ENCODE measurements at regions not wholly inside any gene's neighbourhood (a gene's known extent, or its start where the extent isn't known, plus 50 kb on each side); places are given as distances from the start of the nearest gene placed in this dataset.

DNA sequence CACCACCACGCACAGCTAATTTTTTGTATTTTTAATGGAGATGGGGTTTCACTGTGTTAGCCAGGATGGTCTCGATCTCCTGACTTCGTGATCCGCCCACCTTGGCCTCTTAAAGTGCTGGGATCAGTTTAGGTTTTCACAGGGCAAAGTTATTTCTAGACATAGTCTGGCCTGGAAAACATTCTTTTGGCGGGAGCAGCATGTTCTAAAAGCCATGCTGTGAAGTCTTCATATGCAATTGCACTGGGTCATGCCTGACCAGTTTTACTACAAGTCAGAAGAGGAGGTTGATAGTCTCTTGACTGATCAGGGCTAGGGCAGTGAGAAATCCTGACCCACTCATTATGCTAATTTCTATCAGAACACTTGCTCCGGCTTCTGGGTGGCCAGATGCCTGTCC lies 131.6 kb upstream of the POU3F1 start:
- Histone ChIP-seq H3K9me3 (no peaks in the 10 kb centered on the region), H3K4me1 (ENCODE audit: control insufficient read depth in 1 of 2, low read depth in 2 of 2) (no peaks in the 10 kb centered on the region), H3K36me3 (no peaks in the 10 kb centered on the region), H3K4me3 (no peak overlapping the region), H3K27ac (no peak overlapping the region), H3K27me3 (replicated peaks; ENCODE audit: insufficient read depth) (no peaks in the 10 kb centered on the region)
- DNase-seq (ENCODE audit: low spot score) (no peak), ATAC-seq (ENCODE audit: insufficient number of reproducible peaks, low FRiP score, low read depth) (no peak)
- TF ChIP-seq, protein P1, sequence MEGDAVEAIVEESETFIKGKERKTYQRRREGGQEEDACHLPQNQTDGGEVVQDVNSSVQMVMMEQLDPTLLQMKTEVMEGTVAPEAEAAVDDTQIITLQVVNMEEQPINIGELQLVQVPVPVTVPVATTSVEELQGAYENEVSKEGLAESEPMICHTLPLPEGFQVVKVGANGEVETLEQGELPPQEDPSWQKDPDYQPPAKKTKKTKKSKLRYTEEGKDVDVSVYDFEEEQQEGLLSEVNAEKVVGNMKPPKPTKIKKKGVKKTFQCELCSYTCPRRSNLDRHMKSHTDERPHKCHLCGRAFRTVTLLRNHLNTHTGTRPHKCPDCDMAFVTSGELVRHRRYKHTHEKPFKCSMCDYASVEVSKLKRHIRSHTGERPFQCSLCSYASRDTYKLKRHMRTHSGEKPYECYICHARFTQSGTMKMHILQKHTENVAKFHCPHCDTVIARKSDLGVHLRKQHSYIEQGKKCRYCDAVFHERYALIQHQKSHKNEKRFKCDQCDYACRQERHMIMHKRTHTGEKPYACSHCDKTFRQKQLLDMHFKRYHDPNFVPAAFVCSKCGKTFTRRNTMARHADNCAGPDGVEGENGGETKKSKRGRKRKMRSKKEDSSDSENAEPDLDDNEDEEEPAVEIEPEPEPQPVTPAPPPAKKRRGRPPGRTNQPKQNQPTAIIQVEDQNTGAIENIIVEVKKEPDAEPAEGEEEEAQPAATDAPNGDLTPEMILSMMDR (IDR thresholded peaks at IDR 0.05), result no peak

DNA sequence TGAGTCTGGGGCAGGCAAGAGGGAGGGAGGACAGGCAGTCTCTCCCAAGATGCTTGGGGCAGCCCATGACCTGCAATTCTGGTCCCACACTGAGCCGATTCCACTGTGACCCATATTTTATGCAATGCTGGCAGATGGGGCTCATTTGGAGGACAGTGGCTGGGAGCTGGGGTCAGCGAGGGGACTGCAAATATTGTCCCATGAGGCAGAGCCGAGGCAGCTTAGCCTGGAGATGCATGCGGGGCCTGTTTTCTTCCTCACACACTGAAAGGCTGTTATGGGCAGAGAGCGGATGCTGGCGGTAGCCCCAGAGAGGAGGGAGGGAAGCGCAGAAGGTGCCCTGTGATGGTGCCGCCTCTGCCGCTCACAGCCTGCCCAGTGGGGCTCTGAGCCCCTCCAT lies 128.5 kb upstream of the POU3F1 start:
- TF ChIP-seq, protein P1 (IDR thresholded peaks at IDR 0.05), result no peak
- DNase-seq (ENCODE audit: low spot score) (no peak), ATAC-seq (ENCODE audit: insufficient number of reproducible peaks, low FRiP score, low read depth) (no peak)
- H3K27me3 ChIP-seq (replicated peaks; ENCODE audit: insufficient read depth), result no peaks in the 10 kb centered on the region
- H3K27ac ChIP-seq, result no peak overlapping the region
- no peak overlapping the region for H3K4me3 ChIP-seq
- no peaks in the 10 kb centered on the region for H3K4me1 ChIP-seq (ENCODE audit: control insufficient read depth in 1 of 2, low read depth in 2 of 2)
- H3K9me3 ChIP-seq, result no peaks in the 10 kb centered on the region
- H3K36me3 ChIP-seq, result no peaks in the 10 kb centered on the region

DNA sequence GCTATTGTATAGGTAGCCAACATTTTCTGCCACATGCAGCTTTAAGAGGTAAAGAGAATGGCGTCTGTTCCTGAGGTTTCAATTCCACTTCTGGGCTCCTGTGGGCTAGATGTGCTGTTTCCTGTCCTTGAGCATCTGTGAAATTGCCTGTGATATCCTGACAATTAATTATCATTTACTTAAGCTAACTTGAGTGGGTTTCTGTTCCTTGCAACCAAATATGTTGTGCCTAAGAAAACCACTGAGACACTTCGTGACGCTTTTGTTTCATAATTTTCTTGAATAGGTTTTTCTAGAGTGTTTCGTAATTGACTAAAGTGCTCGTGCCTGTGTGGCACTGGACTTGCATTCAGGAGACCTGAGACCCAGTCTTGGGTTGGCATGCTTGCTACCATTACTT lies 127.3 kb upstream of the POU3F1 start:
- no peaks in the 10 kb centered on the region for H3K4me1 ChIP-seq (ENCODE audit: control insufficient read depth in 1 of 2, low read depth in 2 of 2)
- no peak overlapping the region for H3K4me3 ChIP-seq
- DNase-seq (ENCODE audit: low spot score), result no peak
- H3K36me3 ChIP-seq, result no peaks in the 10 kb centered on the region
- no peaks in the 10 kb centered on the region for H3K27me3 ChIP-seq (replicated peaks; ENCODE audit: insufficient read depth)
- no peaks in the 10 kb centered on the region for H3K9me3 ChIP-seq
- no peak for ATAC-seq (ENCODE audit: insufficient number of reproducible peaks, low FRiP score, low read depth)
- TF ChIP-seq, protein P1 (IDR thresholded peaks at IDR 0.05), result no peak
- H3K27ac ChIP-seq, result no peak overlapping the region

DNA sequence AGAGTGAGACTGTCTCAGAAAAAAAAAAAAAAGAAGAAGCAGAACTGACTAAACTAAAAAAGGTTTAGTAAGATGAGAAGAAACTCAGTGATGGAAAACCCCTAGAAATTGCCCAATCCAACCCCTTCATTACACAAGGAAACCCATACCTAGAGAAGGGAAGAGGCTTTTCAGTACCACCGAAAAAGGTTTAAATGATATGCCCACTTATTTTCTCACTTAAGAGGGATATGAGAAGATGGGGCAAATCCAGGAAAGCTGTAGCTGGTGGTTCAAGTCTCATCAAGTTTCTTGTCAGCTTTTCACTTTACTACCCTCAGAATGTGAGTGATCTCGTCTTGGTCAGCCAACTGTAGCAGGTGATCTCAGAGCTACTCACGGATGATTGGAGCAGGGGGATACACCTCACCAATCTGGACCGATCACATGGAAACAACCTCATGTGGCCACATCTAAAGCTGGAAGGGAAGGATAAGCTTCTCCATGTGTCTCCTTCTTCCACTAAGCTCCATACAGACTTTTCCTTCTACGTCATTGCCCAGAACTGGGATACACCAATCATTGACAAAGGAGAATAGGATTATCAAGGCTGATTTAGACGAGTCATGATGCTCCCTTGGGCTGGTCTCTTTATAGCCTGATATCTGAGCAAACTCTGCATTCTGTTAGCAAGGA lies 126.7 kb upstream of the POU3F1 start:
- Histone ChIP-seq H3K27ac (no peak overlapping the region), H3K9me3 (no peaks in the 10 kb centered on the region), H3K27me3 (replicated peaks; ENCODE audit: insufficient read depth) (no peaks in the 10 kb centered on the region), H3K4me1 (ENCODE audit: control insufficient read depth in 1 of 2, low read depth in 2 of 2) (no peaks in the 10 kb centered on the region), H3K36me3 (no peaks in the 10 kb centered on the region), H3K4me3 (no peak overlapping the region)
- TF ChIP-seq, protein P1 (IDR thresholded peaks at IDR 0.05), result no peak
- DNase-seq (ENCODE audit: low spot score), result no peak
- ATAC-seq (ENCODE audit: insufficient number of reproducible peaks, low FRiP score, low read depth), result no peak

DNA sequence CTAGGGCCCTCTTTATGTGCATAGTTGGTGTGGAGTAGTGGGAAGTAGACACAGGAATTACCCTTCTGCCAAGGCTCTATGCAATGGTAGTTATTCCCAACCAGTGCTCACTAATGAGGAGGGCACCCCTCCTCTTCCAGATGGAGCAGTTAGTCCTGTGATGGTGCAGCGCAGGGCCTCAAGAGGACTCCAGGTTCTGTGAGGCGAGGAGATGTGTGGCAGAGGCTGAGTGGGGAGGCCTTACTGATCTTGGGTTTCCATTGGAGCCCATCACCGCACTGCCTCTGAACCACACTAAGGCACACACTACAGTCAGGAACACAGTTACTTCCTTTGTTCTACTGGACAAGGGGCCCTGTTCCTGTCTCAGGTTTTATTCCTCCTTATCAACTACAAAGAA lies 122.5 kb upstream of the POU3F1 start:
- Histone ChIP-seq H3K4me1 (ENCODE audit: control insufficient read depth in 1 of 2, low read depth in 2 of 2) (no peaks in the 10 kb centered on the region), H3K9me3 (no peaks in the 10 kb centered on the region), H3K36me3 (no peaks in the 10 kb centered on the region), H3K27ac (no peak overlapping the region), H3K4me3 (no peak overlapping the region), H3K27me3 (replicated peaks; ENCODE audit: insufficient read depth) (no peaks in the 10 kb centered on the region)
- TF ChIP-seq, protein P1 (IDR thresholded peaks at IDR 0.05), result no peak
- DNase-seq (ENCODE audit: low spot score) (no peak), ATAC-seq (ENCODE audit: insufficient number of reproducible peaks, low FRiP score, low read depth) (no peak)

Data from thoracic aorta (tissue), 2 donors.